NCI-H524 treated with DMSO at 0.1 percent for 48 hours (cell line): ENCODE measurements at regions not wholly inside any gene's neighbourhood (a gene's known extent, or its start where the extent isn't known, plus 50 kb on each side); places are given as distances from the start of the nearest gene placed in this dataset.

Source experiments
- DNase-seq: peaks from one replicate; lab custom pipeline; 2025; lab: John Stamatoyannopoulos, UW

DNA sequence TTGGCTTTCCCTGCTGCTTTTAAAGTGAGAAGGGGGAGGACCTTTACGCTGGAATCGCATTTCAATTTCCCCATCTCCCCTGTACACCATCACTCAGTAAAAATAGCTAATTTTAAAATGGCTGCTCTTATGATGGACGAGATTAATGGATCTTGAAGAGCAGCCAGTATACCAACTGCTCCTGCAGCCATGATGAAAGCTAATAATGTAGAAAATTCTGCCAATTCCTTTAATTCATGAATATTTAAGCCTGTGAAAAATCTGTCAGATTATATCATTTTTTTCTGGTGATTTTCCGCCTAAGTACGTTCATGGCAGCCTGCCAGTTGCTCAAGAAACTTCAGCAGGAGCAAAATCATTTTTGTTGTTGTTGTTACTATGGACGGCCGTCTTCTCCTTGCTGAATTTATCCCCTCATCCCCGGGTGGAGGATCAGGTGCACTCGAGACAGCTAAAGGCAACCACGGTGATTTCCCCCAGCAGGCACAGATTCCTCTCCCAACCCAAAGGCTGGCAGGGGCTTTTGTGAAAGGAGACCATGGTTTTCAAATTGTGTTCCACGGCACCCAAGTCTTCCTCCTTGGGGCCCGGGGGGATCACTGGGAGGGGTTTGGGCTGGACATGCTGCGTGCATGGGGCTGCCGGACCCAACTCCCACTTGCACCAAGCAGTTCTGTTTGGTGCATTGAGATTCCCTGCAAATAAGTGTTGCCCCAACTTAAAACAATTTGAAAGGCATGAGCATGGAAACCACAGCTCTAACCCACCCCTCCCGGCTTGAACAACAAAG is 289.6 kb downstream of the UACA start:
- no peak for DNase-seq

DNA sequence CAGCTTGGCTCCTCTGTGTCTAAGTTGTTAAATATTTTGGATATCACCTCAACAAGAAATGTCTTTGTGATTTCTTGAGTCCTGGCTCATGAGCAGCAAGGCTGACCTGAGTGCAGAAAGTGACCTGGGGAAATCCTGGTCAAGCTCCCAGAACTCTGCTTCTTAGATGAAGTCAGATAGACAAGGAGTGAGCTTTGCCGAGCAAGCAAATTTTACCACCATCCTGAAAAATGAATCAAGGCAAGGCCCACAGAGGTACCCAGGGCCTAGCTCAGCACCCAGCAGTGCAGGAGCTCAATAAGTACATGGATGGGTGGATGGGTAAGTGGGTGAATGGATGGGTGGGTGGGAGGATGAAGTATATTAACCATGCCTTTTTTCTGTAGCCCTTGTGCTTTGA is 291.8 kb downstream of the UACA start:
- DNase-seq: no peak

DNA sequence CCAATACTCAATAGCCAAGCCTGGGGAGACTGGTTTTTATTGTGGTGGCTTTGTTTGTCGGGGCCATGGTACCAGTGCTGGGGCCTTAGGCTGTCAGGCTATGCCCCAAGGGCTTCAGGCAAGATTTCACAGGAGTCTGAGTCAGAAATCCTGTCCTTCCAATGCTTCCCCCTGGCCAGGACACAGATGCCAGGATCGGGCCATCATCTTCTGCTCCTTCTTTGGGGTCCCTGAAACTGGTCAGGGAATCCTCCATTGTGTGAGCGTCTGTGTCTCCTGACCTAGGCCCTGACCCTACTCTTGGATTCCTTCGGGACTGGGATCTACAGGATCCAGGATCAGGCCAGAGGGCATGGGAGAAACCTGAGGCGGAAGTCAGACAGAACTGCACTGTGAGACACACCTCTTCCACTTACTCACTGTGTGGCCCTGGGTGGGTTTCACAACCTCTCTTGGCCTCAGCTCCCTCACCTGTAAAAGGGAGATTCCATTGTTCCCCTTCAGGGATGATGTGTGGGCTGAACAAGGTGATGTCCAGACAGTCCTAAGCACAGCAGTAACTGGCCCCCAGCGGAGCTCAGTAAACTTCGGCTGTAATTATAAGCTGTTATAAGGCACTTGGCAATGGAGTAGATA is 292.7 kb downstream of the UACA start:
- no peak for DNase-seq

DNA sequence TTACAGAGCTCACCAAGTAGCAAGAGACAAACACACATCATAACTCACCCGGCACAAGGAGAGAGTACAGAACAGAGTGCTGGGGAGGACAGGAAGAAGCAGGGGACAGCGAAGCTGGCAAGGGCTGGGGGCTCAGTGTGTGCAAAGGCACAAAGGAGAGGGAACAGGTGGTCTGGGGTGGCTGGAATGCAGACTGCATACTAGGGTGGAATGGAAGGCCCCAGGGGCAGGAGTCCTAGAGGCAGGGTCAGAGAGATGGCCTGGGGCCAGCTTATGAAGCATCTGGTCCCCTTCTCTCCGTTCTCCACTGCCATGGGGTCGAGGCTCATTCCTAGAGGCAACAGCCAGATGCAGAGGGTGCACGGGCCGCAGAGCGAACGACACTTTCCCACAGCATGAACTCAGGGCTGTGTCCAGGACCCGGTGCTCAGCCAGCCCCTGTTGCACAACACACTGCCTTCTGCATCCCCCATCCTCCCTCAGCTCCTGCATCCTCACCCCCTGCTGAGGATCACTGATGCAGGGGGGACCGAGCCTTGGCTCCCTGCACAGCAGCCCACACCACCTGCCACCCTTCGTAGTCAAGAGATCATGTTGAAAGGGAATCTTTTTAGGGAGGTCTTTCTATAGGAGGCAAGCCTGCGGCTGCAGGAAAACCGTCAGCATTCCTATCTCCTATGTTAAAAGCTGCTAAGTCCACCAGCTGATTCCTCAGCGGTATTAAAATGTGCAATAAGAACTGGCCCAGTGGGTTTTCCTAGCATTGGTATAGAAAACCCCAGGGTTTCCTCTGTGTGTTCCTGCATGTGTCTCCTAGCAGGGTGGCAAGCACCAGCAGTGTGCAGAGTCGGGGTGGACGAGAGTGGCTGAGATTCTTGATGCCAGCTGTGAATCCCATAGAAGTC is 293.5 kb downstream of the UACA start:
- peak; percentile 33 for DNase-seq

DNA sequence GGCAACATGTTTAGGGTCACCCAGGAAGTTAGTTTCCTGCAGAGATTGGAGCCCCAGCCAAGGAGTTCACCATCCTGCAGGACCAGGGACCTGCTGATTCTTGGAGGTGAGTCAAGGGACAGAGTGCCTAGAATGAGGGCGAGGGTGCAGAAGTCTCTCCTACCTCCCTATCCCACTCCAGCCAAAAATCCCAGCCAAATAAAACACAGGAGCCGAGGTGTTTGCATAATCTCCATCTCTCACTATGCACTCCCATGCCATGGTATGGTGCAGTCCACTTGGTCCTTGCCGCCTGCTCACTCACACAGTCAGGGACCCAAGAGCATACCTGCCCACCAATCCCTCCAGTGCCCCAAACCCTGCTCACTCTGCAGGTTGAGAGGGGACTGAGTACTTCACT is 294.2 kb downstream of the UACA start:
- no peak for DNase-seq

DNA sequence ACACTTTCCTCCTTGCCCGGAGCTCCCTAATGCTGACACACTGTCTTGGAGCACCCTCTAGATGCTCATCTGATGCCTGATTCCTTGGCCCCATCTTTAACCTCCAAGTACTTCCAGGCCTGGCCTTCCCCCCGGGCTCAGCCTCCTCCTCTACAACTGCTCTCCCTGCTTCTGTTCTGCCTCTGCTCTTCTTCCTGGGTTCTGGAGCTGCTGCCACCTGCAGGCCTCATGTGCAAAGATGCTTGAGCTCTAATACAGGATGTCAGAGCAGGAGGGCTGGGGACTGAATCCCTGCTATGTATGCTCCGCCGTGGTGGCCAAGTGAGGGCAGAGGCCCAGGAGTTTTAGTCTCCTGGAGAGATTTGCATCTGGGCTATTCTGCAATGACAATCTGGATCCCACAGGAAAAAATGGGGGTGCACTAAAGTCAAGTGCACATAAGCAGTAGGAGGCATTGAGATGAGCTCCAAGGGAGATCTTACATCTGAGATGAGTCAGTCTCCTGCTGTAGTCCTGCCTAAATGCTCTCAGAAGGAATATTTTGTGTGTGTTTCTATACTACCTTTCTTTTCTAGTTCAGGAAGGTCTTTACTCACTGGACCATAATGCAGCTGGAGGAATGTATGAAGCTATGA is 296.3 kb downstream of the UACA start:
- DNase-seq: peak; percentile 19

DNA sequence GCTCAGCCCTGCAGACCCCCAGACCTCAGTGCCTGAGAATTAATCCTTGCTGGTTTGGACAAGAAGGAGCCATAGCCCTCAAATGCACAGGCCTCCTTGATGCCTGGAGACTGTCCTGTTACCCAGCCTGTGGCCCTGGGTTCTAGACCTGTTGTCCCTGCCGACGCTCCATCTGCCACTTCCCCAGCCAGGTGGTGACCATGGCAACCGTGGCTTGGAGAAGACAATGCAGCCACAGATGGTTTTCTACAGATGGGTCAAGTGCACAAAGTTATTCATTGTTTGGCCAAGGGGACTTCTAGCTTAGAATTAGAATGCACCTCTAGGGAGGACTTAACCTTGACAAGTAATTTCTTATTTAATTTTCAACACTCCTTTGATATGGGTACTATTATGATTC is 297.1 kb downstream of the UACA start:
- DNase-seq: peak; percentile 34

DNA sequence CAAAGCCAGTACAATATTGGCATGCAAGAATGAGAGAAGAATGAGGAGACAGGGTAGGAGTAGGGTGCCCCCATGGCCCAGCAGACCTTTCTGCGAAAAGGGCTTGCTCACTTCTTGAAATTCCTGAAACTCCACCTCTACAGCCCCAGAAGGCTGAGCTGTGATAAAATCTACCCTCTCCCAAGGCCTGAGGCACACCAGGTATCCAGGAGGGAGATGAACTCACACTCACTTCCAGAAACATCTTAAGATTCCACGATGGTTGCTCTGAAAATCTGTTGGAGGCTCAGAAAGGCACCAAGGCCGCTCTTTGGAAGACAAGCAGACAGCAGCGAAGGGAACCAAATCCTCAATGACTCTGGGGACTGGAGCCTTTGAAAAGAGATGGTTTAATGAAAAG is 297.5 kb downstream of the UACA start:
- no peak for DNase-seq

DNA sequence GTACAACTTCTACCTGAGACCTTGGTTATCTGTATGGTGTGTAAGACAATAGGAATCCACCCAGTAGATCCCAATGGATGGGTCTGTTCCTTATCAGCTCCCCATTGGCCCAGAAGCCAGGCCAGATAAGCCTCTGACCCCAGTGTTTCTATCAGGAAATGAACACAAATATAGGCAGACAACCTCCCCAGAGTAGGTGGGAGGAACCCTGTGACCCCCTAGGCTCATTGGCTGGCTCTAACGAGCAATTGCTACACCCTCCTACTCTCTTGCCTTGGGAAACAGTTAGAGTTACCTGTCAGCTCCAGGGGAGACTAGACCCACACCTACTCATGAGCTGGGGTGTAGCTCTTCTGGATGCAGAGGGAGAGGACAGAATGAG is 299.9 kb downstream of the UACA start:
- no peak for DNase-seq

DNA sequence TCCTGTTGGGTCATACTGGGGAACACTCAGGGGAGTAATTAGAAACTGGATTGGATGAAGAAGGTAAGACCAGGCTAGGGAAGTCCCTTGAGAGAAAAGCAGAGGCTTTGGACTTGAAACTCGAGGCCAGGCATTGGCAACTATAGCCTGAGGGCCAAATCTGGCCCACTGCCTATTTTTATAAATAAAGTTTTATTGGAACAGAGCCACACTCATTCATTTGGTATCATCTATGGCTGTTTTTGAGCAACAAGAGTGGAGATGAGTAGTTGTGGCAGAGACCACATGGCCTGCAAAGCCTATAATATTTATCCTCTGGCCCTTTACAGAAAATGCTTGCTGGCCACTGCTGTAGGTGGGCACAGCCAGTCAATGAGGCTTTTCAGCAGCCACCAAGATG is 301.4 kb downstream of the UACA start:
- DNase-seq: no peak

DNA sequence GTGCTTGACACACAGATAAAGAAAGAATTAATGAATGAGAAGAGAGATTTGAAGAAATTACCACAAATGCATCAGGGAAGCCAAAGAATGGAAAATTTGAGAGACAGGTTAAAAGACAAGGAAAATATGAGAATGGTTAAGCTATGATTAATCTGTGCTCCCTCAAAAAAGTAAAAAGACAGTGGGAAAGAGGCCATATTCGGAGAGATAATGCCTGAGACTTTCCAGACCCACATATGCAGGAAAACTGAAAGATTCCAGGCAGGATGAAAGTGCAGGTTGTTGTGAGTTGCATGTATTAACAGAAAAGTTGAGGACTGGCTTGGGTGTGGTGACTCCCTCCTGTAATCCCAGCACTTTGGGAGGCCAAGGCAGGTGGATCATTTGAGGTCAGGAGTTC is 302.3 kb downstream of the UACA start:
- DNase-seq: no peak

DNA sequence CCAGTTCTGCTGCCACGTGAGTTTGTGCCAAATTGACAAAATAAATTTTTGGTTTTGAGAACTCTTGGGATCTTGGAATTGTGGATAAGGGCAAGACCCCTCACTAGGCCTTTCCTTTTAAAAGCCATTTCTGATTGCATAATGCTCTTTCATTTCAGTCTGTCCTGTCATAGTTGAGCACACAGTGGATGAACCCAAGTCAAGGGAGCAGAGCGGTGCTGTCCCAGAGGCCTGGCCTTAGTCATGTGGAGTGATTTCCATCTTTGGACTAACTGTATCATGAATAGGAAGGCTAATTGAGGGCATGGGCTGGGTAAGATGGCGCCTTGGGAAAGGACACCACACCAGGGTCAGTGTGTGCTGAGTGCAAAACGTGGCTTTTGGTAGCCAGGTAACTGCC is 304.0 kb downstream of the UACA start:
- DNase-seq: no peak

DNA sequence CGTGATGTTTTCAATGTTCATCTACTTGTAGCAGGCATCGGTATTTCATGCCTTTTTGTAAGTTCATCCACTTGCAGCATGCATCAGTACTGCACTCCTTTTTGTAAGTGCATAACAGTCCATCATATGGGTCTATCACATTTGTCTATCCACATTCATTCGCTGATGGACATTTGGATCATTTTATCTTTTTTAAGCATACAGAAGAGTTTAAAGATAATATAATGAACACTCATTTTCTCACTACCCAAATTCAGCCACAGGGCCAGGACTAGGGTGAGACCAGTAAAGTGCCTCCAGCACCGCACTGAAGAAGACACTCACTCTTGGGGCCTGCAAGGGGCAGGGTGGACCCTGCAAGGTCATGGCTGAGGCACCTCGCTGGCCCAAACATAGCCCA is 309.6 kb downstream of the UACA start:
- no peak for DNase-seq

DNA sequence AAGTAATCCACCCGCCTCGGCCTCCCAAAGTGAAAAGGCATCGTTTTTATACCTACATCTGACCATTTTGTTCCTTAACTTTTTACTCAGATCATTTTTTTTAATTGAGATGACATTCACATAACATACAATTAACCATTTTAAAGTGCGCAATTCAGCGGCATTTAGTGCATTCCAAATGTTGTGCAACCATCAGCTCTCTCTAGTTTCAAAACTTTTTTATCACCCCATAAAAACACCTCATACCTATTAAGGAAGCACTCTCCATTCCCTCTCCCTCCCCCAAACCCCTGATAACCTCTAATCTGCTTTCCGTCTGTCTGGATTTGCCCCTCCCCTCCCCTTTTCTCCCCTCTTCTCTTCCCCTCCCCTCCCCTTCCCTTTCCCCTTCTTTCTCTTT is 310.1 kb downstream of the UACA start:
- no peak for DNase-seq

DNA sequence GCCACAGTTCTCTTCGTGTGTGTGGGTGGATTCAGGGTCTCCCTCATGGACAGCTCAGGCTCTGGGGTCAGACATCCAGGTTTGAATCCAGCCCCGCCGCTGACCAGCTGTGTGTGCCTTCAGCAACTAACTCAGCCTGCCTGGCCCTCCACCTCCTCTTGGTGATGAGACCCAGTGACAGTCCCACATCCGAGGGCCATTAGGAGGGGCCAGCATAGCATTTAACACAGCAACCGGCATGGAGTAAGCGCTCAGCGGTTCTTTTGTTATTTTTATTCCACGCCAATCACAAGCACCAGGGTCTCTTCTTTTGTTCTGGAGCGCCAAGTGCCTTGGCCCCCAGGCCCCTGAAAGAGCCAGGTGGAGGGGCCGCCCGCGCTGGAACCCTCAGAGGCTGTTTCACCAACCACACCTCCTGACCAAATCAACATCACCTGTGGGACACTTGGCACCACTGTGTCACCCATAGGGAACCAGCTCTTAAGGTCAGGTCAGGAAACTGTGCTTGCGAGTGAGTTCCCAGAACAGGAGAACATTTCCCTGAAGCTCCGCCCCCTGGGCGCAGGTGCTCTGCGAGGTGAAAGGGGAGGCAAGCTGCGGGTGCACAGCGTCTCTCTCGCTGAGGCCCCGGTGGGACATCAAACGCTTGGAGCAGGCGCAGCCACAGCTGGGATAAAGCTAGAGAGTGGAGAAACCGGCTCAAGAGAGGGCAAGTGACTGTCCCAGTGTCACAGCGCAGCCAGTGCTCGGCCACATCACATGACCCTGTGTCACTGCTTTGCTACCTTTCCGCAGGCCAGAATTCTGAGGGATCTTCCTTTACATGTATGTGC is 311.3 kb downstream of the UACA start:
- no peak for DNase-seq

DNA sequence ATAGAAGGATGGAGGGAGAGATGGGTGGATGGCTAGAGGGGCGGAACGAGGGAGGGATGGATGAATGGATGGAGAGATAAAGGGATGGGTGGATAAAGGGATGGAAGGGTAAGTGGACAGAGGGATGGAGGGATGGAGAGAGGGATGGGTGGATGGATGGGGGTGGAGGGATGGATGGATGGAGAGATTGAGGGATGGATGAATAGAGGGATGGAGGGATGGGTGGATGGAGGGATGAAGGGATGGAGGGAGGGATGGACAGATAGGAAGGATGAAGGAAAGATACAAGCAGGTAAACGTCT is 313.3 kb downstream of the UACA start:
- DNase-seq: no peak

DNA sequence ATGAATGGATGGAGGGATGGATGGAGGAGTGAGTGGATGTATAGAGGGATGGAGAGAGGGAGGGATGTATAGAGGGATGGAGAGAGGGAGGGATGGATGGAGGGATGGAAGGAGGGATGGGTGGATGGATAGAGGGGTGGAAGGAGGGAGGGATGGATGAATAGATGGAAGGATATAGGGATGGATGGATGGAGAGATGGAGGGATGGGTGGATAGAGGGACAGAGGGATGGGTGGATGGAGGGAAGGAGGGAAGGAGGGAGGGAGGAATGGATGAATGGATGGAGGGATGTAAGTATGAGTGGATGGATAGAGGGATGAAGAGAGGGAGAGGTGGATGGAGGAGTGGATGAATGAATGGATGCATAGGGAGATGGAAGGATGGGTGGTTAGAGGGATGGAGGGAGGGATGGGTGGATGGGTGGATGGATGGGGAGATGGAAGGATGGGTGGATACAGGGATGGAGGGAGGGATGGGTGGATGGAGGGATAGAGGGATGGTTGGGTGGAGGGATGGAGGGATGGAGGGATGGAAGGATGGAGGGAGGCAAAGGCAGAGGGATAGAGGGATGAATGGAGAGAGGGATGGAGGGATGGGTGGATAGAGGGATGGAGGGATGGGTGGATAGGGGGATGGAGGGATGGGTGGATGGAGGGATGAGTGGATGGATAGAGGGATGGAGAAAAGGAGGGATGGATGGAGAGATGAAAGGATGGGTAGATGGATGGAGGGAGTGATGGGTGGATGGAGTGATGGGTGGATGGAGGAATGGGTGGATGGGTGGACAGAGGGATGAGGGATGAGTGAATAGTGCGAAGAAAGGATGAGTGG is 313.8 kb downstream of the UACA start:
- DNase-seq: no peak

DNA sequence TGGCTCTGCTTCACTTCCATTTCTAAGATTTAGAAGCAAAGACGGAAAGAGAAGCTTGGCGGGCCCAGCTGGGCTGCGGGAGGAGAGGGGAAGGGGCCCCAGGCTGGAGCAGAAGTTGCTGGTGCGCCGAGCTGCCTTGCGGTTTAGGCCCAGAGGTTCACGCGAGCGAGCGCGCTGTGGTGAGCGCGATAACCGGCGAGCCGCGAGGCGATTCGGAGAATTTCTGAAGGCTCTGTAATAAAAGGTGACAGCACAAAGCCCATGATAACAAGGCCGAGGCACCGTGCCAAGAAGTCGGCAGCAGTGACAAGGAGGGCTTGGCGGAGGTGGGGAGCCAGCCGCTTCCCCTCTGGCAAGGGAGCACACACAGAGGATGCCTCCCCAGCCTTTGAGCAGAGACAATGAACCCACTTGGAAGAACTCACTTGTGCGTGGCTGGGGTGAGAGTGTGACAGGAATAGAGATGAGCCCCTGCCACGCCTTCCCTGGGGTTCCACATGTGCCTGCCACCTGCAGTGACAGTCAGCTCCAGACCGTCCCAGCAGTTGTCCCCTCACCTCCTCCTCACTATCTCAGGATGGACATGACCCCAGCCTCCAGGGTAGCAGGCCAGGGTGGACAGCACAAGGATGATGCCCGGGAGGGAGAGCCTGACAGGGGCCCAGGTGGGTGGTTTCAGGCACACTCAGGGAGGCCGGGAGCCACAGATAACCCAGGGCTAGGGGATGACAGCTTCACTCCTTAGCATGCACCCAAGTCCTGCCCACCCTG is 315.2 kb downstream of the UACA start:
- no peak for DNase-seq

DNA sequence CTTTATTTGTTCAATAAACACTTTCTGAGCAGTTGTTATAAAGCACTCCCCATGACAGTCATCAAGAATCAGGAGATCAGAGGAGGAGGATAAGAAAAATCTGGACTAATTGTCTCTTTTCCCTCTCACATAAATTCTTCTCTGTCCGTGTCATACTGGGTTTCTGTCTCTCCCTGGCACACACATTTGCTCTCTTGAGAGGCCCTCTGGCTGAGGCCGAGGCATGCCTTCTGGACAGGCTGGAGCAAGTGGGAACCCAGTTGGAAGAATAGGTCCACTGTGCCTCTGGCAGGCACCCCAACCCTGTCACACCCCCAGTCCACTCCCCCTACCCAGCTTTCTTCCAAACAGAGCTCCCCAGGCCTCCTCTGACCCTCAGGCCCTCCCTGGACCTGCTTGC is 315.8 kb downstream of the UACA start:
- DNase-seq: no peak

DNA sequence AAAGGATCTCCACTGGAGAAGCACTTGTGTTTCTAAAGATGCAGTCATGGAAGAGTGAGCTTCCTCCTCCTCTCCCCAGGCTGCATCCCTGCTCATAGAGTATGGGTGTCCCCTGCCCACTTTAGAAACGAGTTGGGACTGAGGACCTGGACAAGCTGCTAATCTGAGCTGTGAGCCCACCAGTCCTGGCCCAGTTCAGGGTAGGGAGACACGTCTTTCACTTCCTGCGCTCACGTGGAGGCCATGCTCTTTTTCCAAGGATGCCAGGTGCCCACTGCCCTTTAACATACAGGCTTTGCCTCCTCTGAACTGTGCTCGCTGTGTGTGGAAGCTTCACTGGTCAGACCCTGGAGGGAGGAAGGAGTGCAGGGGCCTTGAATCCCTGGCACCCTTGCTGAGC is 316.3 kb downstream of the UACA start:
- no peak for DNase-seq
